ENCODE measurements at regions not wholly inside any gene's neighbourhood (a gene's known extent, or its start where the extent isn't known, plus 50 kb on each side); places are given as distances from the start of the nearest gene placed in this dataset.

DNA sequence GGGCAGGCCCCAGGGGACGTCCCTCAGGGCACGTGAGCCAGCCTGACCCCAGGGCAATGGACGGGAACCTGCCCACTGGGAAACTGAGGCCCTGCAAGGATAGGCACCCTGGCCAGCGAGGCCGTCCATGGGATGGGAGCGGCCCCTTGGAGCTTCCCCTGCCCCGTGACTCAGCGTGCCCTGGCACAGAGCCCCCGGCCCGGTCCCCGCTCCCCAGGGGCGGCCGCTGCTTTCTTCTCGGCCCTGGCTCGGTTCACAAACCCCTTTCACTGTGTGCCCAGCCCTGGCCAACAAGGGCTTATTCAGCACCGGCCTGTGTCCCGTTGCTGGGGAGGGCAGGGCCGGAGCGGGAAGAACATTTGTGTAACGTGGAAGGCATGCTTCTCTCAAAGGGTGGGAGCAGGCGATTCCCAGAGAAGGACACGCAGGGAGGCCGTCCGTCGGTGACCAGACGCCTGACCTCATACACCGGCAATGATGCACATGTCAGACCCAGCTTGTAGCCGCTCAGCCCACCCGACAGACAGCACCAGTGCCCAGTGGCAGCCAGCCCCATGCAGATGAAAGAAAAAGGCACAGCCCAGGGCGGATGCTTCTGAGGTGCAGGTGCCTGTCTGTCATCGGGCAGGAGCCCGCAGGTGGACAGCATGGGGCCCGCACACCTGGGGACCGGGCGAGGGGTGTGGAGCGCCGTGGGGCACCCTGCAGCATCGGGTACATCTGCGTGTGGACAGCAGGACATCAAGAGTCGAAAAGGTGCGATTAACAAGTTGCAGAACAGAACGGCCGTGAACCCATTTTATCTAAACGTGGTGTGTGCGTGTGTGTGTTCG, 94.5 kb downstream of the PDGFA start:
- DNase-seq: no peak

GRCh38 chr7:425794-426188, 93.9 kb downstream of the PDGFA start:
- DNase-seq: no peak

DNA sequence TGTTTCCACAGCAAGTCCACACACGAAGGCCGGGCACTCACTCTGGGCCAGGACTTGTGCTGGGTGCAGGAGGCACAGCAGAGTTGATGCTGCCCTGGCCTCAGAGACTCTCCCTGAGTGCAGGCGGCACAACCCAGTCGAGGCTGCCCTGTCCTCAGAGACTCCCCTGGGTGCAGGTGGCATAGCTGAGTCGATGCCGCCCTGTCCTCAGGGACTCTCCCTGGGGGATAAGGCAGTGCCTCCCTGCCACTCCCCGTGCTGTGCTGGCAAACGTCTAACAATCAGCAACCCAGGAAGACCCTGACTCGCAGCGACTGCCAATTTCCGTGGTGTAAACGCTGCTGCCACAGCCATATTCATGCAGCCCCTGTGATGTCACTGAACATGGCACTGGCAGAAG, 93.1 kb downstream of the PDGFA start:
- no peak for DNase-seq

DNA sequence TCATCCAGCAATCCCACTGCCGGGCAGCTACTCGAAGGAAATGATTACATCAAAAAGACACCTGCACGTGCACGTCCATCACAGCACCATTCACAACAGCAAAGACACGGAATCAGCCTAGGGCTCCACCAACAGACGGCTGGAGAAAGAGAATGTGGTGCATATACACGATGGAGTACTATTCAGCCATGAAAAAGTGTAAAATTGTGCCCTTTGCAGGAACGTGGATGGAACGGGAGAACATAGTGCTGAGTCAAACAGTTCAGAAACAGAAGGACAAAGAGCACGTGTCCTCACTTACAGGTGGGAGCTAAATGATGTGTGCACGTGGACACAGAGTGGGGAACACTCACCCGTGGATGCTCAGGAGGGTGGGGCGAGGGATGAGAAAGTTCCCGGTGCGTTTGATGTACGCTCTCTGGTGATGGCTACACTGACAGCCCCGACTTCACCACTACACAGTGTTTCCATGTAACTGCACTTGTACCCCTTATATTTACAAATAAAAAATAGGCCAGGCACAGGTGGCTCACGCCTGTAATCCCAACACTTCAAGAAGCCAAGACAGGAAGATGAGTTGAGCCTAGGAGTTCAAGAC, 92.0 kb downstream of the PDGFA start:
- DNase-seq: no peak

DNA sequence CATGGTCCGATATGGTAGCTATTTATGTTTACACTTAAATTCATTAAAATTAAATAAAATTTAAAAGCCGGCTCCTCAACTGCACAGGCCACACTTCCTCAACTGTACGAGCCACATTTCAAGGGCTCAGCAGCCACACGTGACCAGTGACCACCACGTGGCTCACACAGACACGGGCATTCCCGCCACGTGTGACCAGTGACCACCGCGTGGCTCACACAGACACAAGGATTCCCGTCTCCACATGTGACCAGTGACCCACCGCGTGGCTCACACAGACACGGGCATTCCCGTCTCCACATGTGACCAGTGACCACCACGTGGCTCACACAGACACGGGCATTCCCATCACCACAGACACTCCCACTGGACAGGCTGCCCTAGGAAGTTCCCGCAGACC, 91.3 kb downstream of the PDGFA start:
- no peak for DNase-seq

GRCh38 chr7:428927-429827, 90.5 kb downstream of the PDGFA start:
- DNase-seq: no peak

DNA sequence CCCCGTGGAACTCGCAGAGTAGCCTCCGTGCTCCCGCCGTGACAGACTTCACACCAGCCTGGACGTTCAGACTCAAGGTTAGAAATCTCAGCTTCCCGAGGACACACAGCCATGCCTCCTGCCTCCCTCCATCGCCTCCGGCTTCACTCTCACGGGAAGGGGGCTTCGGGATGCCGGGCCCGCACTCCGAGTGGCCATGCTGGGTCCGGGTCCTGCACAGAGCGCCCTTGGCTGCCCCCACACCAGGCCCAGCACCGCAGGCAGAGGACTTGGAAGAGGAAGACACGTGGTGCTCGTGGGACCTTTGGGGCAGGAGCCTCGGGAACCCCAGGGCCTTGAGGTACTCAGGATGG, 89.8 kb downstream of the PDGFA start:
- no peak for DNase-seq

DNA sequence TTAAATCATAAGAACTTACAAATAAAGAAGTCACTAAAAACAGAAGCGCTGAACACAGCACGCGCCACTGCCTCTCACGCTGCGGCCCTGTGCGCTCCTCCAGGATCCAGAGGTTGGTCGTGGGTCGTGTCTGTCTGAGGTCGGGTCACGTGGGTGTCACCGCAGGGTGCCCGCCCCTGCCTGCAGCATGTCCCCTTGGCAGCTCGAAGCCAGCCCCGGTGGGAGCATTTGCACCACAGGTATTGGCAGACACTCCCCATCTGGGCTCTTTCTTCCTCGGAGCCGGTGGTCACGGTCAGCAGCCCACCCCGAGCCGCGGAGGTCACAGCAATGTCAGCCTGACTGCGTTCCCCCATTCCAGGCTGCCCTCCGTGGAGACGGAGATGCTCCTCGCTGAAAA, 88.6 kb downstream of the PDGFA start:
- DNase-seq: no peak

DNA sequence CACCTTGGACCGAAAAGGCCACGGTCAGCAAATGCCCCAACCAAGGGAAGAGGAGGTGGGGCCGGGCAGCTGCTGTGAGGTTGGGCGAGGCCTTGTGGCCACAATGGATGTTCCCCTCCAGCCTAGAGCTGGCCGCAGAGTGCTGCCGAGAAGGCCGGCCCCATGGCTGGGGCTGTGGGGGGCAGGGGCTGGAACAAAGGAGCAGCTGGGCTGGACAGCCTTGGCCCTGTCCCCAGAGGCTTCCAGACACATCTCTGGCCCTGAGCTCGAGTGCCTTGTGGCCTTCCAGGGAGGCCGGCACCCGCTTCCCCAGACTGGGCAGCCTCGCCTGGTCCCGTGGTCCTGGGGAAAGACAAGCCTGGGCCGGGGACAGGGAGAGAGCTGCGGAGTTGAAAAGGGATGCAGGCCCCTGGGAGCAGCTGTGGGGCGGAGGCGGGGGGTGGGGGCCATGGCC, 88.0 kb downstream of the PDGFA start:
- no peak for DNase-seq

DNA sequence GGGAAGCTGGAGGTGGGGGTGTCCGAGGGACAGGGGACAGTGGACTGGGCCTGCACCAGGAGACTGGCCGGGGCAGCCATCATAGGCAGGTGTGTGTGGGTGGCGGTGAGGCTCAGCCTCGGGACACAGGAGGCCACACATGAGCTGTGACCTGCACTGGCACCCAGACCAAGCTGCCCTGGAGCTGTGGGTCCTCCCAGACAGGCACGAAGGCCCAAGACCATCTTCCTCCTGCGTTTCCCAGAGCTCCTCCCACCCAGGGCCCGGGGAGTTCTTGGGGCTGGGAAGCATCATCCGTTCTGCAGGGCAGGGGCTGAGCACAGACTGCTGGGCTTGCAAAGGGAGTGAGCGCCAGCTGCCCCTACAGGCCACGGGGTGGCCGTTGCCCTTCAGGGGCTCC, 87.4 kb downstream of the PDGFA start:
- DNase-seq: no peak

DNA sequence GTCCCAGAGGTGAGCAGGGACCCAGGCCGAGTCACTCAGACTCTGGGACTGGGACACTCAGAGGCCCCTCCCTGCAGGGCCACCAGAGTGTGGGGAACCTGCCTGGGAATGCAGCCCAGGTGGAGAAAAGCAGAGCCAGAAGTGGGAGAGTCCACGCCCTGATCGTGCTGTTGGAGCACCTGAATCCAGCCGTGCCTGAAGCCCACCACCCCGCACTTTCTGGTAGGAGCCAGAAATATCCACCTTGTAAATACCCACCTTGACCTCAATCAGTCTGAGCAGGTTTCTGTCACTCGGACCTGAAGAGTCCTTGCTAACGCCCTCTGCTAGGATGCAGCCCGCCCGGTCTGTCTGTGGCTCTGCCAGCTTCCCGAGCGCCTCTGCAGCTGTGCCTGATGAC, 86.7 kb downstream of the PDGFA start:
- DNase-seq: no peak

DNA sequence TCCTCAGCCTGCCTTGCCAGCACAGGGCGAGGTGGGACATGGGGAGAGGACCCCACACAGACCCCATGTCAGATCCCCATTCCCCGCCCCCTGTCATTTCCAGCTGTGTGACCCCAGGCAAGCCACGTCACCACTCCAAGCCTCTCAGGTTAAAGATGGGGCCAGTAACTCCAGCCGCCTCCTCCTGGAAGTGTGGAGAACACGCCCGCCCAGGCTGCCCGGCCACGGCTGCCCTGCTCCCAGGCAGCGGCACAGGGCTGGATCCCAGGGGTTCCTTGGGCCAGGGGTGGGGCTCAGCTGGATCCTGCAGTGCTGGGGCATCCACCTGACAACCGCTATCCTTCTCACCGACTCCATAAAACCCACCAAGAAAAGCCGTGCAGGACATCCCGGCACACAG, 86.1 kb downstream of the PDGFA start:
- no peak for DNase-seq

DNA sequence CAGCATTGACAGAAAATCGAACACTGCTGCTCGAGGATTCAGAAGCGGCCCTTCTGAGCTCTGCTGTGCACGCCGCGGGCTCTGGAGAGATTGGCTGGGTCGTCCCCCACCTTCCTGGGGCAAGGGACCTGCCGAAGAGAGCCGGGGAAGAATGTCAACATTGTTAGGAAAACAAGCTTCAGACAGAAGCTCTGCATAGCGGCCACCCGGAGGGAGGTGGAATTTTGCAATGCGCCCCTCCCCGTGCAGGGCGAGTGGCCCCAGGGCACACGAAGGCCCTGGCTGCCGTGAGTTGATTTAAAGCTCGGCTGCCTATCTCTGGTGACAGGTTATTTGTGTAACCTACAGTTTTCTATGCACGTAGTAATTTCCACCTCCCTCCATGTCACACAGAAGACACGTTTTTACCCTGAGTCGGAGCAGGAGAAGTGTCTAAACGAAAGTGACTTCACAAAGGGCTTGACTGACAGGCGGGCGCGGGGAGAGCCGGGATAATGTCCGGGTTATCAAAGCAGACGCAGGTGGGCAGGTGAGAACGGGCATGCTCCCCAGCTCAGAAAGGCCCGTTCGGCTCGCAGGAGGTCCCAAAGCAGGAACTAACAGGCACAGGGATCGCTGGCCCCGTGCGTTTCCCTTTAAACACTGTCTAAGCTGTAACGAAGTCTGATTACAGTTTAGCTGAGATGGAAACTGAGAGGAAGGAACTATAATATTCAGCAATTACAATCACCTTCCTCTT, 84.6 kb downstream of the PDGFA start:
- no peak for DNase-seq

DNA sequence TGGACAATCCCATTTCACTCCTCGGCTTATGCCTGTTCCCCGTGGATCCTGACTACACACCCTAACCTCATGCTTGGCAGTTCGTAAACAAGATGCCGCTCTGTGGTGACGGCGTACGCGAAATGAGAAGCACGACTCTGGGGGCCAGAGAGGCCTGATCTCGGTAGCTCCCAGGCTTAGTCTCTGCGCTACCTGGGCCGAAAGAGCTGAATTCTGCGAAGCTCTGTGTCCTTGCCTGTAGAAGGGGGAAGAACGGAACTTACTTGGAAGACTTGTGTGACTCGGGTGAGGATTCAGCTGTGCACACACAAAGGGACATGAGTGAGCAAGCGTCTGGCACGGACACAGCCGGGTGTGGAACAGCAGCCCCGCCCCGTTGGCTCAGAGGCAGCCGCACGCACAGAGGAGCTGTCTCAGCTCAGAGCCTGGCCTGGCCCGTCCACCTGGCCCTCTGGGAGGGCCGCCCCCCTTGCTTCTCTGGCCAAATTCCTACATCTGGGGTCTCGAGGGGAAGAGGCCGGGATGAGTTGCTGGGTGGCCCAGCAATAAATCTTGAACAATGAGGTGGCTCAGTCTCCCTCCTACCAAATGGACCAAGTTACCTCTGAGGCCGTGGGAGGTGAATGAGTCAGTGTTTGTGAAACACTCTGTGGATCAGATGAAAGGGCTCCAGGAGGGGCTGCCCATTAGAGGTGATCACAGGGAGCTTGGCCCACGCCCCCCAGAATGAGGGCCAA, 83.8 kb downstream of the PDGFA start:
- DNase-seq: no peak

DNA sequence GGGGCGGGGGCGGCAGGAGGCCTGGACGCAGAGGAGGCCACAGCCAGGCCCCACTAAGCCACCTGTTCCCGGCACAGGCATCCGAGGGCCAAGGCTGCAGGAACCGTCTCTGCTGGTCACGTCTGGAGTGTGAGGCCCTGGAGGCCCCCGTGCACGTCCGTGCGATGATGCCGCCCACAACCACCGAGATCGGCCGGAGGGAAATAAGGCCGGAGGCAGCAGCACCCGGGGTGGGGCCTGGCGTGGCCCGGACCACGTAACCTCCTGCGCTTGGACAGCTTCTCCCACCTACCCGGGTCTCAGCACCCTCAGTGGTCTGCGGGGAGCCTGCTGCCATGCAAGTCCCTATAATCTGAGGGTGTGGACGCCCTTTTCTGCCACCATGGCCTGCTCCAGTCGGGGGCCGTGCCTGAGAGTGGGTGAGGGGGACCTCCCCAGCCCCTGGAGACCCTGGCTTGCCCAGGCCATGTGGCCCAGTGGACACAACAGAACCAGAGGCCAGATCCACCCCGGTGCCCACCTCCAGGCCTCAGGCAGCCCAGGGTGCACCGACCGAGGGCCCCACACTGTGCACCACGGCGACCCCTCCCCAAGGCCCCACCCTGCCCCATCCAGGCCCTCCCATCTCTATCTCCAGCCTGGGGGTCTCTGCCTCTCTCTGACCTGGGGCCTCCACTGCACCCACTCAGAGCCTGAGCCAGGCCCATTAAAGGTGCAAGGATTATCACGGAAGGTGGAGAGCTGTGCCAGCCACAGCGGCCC, 83.1 kb downstream of the PDGFA start:
- no peak for DNase-seq

DNA sequence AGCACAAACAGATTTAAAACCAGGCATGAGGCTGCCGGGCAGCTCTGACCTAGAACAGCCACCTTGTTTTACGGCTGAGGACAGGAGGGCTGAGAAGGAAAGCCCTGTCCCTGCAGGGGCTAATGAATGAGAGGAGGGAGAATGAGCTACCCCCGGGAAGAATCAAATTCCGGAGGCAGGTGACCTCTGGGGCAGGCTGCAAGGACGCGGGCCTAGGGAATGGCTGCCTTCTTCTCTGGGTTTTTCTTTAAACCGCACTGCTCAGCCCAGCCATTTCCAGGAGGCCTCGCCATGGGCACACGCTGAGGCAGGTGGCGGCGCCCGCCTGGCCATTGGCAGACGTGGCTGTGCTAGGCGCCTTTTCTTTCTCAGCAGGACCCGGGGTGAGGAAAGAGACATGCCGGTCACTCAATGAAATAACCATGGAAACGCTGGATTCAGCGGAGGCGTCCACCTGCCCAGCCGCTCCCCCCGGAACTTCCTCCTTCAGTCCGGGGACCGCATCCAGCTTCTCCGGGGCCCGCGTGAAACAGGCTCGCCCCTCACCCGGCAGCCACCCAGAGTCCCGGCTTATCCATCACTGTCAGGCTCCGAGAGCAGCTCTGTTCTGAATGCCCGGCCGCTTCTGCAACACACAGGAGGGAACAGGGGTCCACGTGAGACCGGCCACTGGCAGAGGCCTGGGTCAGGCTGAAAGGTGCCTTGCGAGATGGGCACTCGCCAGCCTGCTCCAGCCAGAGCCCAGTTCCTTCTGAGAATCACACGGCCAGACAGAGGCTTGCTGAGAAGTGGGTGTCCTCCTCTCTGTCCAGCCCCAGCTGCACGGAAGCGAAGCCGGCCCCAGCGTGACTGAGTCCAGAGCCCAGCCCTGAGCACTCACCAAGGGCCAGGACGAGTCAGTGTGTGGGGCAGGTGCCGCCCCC, 82.1 kb downstream of the PDGFA start:
- no peak for DNase-seq

- no peak for DNase-seq
Measured at GRCh38 chr7:438361-438760, 81.3 kb downstream of the PDGFA start.

DNA sequence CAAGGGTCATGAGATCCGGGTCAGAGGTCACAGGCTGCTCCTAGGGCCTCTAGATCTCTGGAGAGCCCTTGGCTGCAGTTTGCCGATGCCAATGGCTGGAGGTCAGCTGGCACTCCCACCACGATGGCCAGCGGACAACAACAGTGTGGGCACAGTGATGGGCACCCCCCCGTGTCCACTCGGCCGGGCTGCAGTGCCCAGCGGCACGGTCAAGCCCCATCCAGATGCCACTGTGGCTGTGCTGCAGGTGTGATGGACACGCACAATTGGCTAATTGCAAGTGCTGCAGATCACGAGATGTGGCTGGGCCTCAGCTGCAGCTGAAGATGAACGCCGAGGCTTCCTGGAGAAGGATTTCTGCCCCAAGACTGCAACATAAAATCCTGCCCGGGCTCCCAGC, 80.7 kb downstream of the PDGFA start:
- DNase-seq: no peak

DNA sequence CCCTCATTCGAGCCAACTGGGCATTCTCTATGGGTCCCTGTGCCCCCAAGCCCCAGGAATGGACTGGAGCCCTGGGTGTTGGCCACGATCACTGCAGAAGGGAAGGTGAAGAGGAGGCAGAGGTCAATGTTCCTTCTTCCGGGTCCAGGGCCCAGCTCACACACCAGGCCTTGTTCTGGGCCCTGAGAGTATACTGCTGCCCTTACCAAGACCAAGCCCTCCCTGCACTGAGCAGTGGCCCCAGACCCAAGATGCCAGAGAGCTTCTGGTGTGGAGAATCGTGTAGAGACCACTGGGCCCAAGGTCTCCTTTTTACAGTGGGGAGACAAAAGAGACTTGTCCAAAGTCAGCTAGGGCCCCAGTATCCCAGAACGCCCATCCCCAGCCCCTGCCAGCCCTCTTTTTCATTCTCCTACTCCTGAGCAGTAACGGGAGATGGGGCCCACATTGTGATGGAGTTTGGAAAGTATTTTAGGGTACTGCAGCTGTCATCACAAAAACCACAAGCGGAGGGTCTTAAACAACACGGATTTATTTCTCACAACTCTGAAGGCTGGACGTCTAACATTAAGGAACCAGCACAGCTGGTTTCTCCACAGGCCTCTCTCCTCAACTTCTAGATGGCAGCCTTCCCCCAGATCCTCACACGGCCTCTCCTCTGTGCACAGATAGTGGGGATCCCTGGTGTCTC, 79.4 kb downstream of the PDGFA start:
- no peak for DNase-seq
